ENCODE measurements at regions not wholly inside any gene's neighbourhood (a gene's known extent, or its start where the extent isn't known, plus 50 kb on each side); places are given as distances from the start of the nearest gene placed in this dataset.

GRCh38 chr5:104372796-104373195, 810.2 kb upstream of the NUDT12 start:
- H3K4me3 ChIP-seq (ENCODE audit: low read length in 2 of 2) = no peak overlapping the region
- H3K36me3 ChIP-seq (ENCODE audit: control insufficient read depth in 2 of 2, insufficient read depth in 2 of 2, low read length in 2 of 2) = no peaks in the 10 kb centered on the region
- no peaks in the 10 kb centered on the region for H3K27me3 ChIP-seq (ENCODE audit: control insufficient read depth in 2 of 2, insufficient read depth in 2 of 2, low read length in 2 of 2)
- no peaks in the 10 kb centered on the region for H3K4me1 ChIP-seq (ENCODE audit: control insufficient read depth in 2 of 2, insufficient read depth in 2 of 2, low read length in 2 of 2)
- H3K9me3 ChIP-seq (ENCODE audit: control insufficient read depth in 2 of 2, low read length in 2 of 2) = no peaks in the 10 kb centered on the region
- no peak overlapping the region for H3K27ac ChIP-seq (ENCODE audit: low read depth in 2 of 2, low read length in 2 of 2)
- H3K9ac ChIP-seq (ENCODE audit: low read depth in 1 of 2, low read length in 2 of 2) = no peak overlapping the region

GRCh38 chr5:104372376-104372775, 809.8 kb upstream of the NUDT12 start:
- Histone ChIP-seq H3K27me3 (ENCODE audit: control insufficient read depth in 2 of 2, insufficient read depth in 2 of 2, low read length in 2 of 2) (no peaks in the 10 kb centered on the region), H3K27ac (ENCODE audit: low read depth in 2 of 2, low read length in 2 of 2) (no peak overlapping the region), H3K36me3 (ENCODE audit: control insufficient read depth in 2 of 2, insufficient read depth in 2 of 2, low read length in 2 of 2) (no peaks in the 10 kb centered on the region), H3K9ac (ENCODE audit: low read depth in 1 of 2, low read length in 2 of 2) (no peak overlapping the region), H3K4me1 (ENCODE audit: control insufficient read depth in 2 of 2, insufficient read depth in 2 of 2, low read length in 2 of 2) (no peaks in the 10 kb centered on the region), H3K4me3 (ENCODE audit: low read length in 2 of 2) (no peak overlapping the region), H3K9me3 (ENCODE audit: control insufficient read depth in 2 of 2, low read length in 2 of 2) (no peaks in the 10 kb centered on the region)

- Histone ChIP-seq H3K4me3 (ENCODE audit: low read length in 2 of 2) (no peak overlapping the region), H3K9ac (ENCODE audit: low read depth in 1 of 2, low read length in 2 of 2) (no peak overlapping the region), H3K27ac (ENCODE audit: low read depth in 2 of 2, low read length in 2 of 2) (no peak overlapping the region), H3K4me1 (ENCODE audit: control insufficient read depth in 2 of 2, insufficient read depth in 2 of 2, low read length in 2 of 2) (no peaks in the 10 kb centered on the region), H3K9me3 (ENCODE audit: control insufficient read depth in 2 of 2, low read length in 2 of 2) (no peaks in the 10 kb centered on the region), H3K27me3 (ENCODE audit: control insufficient read depth in 2 of 2, insufficient read depth in 2 of 2, low read length in 2 of 2) (no peaks in the 10 kb centered on the region), H3K36me3 (ENCODE audit: control insufficient read depth in 2 of 2, insufficient read depth in 2 of 2, low read length in 2 of 2) (no peaks in the 10 kb centered on the region)
Observed at GRCh38 chr5:104370523-104370922, 807.9 kb upstream of the NUDT12 start.

GRCh38 chr5:104367978-104368377, 805.4 kb upstream of the NUDT12 start:
- Histone ChIP-seq H3K36me3 (ENCODE audit: control insufficient read depth in 2 of 2, insufficient read depth in 2 of 2, low read length in 2 of 2) (no peaks in the 10 kb centered on the region), H3K4me1 (ENCODE audit: control insufficient read depth in 2 of 2, insufficient read depth in 2 of 2, low read length in 2 of 2) (no peaks in the 10 kb centered on the region), H3K27me3 (ENCODE audit: control insufficient read depth in 2 of 2, insufficient read depth in 2 of 2, low read length in 2 of 2) (no peaks in the 10 kb centered on the region), H3K27ac (ENCODE audit: low read depth in 2 of 2, low read length in 2 of 2) (no peak overlapping the region), H3K9me3 (ENCODE audit: control insufficient read depth in 2 of 2, low read length in 2 of 2) (no peaks in the 10 kb centered on the region), H3K9ac (ENCODE audit: low read depth in 1 of 2, low read length in 2 of 2) (no peak overlapping the region), H3K4me3 (ENCODE audit: low read length in 2 of 2) (no peak overlapping the region)

- no peak overlapping the region for H3K27ac ChIP-seq (ENCODE audit: low read depth in 2 of 2, low read length in 2 of 2)
- no peak overlapping the region for H3K9ac ChIP-seq (ENCODE audit: low read depth in 1 of 2, low read length in 2 of 2)
- no peaks in the 10 kb centered on the region for H3K4me1 ChIP-seq (ENCODE audit: control insufficient read depth in 2 of 2, insufficient read depth in 2 of 2, low read length in 2 of 2)
- H3K9me3 ChIP-seq (ENCODE audit: control insufficient read depth in 2 of 2, low read length in 2 of 2) = no peaks in the 10 kb centered on the region
- H3K4me3 ChIP-seq (ENCODE audit: low read length in 2 of 2) = no peak overlapping the region
- no peaks in the 10 kb centered on the region for H3K36me3 ChIP-seq (ENCODE audit: control insufficient read depth in 2 of 2, insufficient read depth in 2 of 2, low read length in 2 of 2)
- no peaks in the 10 kb centered on the region for H3K27me3 ChIP-seq (ENCODE audit: control insufficient read depth in 2 of 2, insufficient read depth in 2 of 2, low read length in 2 of 2)
Observed at GRCh38 chr5:104363567-104363966, 801.0 kb upstream of the NUDT12 start.

- no peak overlapping the region for H3K9ac ChIP-seq (ENCODE audit: low read depth in 1 of 2, low read length in 2 of 2)
- no peaks in the 10 kb centered on the region for H3K27me3 ChIP-seq (ENCODE audit: control insufficient read depth in 2 of 2, insufficient read depth in 2 of 2, low read length in 2 of 2)
- no peak overlapping the region for H3K4me3 ChIP-seq (ENCODE audit: low read length in 2 of 2)
- no peak overlapping the region for H3K27ac ChIP-seq (ENCODE audit: low read depth in 2 of 2, low read length in 2 of 2)
- H3K9me3 ChIP-seq (ENCODE audit: control insufficient read depth in 2 of 2, low read length in 2 of 2) = no peaks in the 10 kb centered on the region
- no peaks in the 10 kb centered on the region for H3K4me1 ChIP-seq (ENCODE audit: control insufficient read depth in 2 of 2, insufficient read depth in 2 of 2, low read length in 2 of 2)
- no peaks in the 10 kb centered on the region for H3K36me3 ChIP-seq (ENCODE audit: control insufficient read depth in 2 of 2, insufficient read depth in 2 of 2, low read length in 2 of 2)
Observed at GRCh38 chr5:104361932-104362331, 799.3 kb upstream of the NUDT12 start.

GRCh38 chr5:104355350-104355749, 792.8 kb upstream of the NUDT12 start:
- Histone ChIP-seq H3K4me1 (ENCODE audit: control insufficient read depth in 2 of 2, insufficient read depth in 2 of 2, low read length in 2 of 2) (no peaks in the 10 kb centered on the region), H3K4me3 (ENCODE audit: low read length in 2 of 2) (no peak overlapping the region), H3K9me3 (ENCODE audit: control insufficient read depth in 2 of 2, low read length in 2 of 2) (no peaks in the 10 kb centered on the region), H3K36me3 (ENCODE audit: control insufficient read depth in 2 of 2, insufficient read depth in 2 of 2, low read length in 2 of 2) (no peaks in the 10 kb centered on the region), H3K27ac (ENCODE audit: low read depth in 2 of 2, low read length in 2 of 2) (no peak overlapping the region), H3K9ac (ENCODE audit: low read depth in 1 of 2, low read length in 2 of 2) (no peak overlapping the region), H3K27me3 (ENCODE audit: control insufficient read depth in 2 of 2, insufficient read depth in 2 of 2, low read length in 2 of 2) (no peaks in the 10 kb centered on the region)

GRCh38 chr5:104353371-104353770, 790.8 kb upstream of the NUDT12 start:
- Histone ChIP-seq H3K27me3 (ENCODE audit: control insufficient read depth in 2 of 2, insufficient read depth in 2 of 2, low read length in 2 of 2) (no peaks in the 10 kb centered on the region), H3K36me3 (ENCODE audit: control insufficient read depth in 2 of 2, insufficient read depth in 2 of 2, low read length in 2 of 2) (no peaks in the 10 kb centered on the region)

GRCh38 chr5:104352954-104353353, 790.4 kb upstream of the NUDT12 start:
- no peaks in the 10 kb centered on the region for H3K36me3 ChIP-seq (ENCODE audit: control insufficient read depth in 2 of 2, insufficient read depth in 2 of 2, low read length in 2 of 2)
- no peak overlapping the region for H3K27ac ChIP-seq (ENCODE audit: low read depth in 2 of 2, low read length in 2 of 2)
- H3K4me1 ChIP-seq (ENCODE audit: control insufficient read depth in 2 of 2, insufficient read depth in 2 of 2, low read length in 2 of 2) = no peaks in the 10 kb centered on the region
- no peak overlapping the region for H3K9ac ChIP-seq (ENCODE audit: low read depth in 1 of 2, low read length in 2 of 2)
- H3K27me3 ChIP-seq (ENCODE audit: control insufficient read depth in 2 of 2, insufficient read depth in 2 of 2, low read length in 2 of 2) = no peaks in the 10 kb centered on the region
- no peaks in the 10 kb centered on the region for H3K9me3 ChIP-seq (ENCODE audit: control insufficient read depth in 2 of 2, low read length in 2 of 2)
- no peak overlapping the region for H3K4me3 ChIP-seq (ENCODE audit: low read length in 2 of 2)

More at GRCh38 chr5:104353371-104353770, 790.8 kb upstream of the NUDT12 start:
- Histone ChIP-seq H3K27ac (ENCODE audit: low read depth in 2 of 2, low read length in 2 of 2) (no peak overlapping the region), H3K9ac (ENCODE audit: low read depth in 1 of 2, low read length in 2 of 2) (no peak overlapping the region), H3K4me3 (ENCODE audit: low read length in 2 of 2) (no peak overlapping the region), H3K4me1 (ENCODE audit: control insufficient read depth in 2 of 2, insufficient read depth in 2 of 2, low read length in 2 of 2) (no peaks in the 10 kb centered on the region), H3K9me3 (ENCODE audit: control insufficient read depth in 2 of 2, low read length in 2 of 2) (no peaks in the 10 kb centered on the region)

- no peaks in the 10 kb centered on the region for H3K27me3 ChIP-seq (ENCODE audit: control insufficient read depth in 2 of 2, insufficient read depth in 2 of 2, low read length in 2 of 2)
- H3K9ac ChIP-seq (ENCODE audit: low read depth in 1 of 2, low read length in 2 of 2) = no peak overlapping the region
- no peaks in the 10 kb centered on the region for H3K36me3 ChIP-seq (ENCODE audit: control insufficient read depth in 2 of 2, insufficient read depth in 2 of 2, low read length in 2 of 2)
- no peak overlapping the region for H3K27ac ChIP-seq (ENCODE audit: low read depth in 2 of 2, low read length in 2 of 2)
- no peaks in the 10 kb centered on the region for H3K4me1 ChIP-seq (ENCODE audit: control insufficient read depth in 2 of 2, insufficient read depth in 2 of 2, low read length in 2 of 2)
- no peaks in the 10 kb centered on the region for H3K9me3 ChIP-seq (ENCODE audit: control insufficient read depth in 2 of 2, low read length in 2 of 2)
- H3K4me3 ChIP-seq (ENCODE audit: low read length in 2 of 2) = no peak overlapping the region
Observed at GRCh38 chr5:104347119-104347708, 784.6 kb upstream of the NUDT12 start.
